ENCODE measurements at regions not wholly inside any gene's neighbourhood (a gene's known extent, or its start where the extent isn't known, plus 50 kb on each side); places are given as distances from the start of the nearest gene placed in this dataset.

- TF ChIP-seq POLR2AphosphoS5 (IDR thresholded peaks at IDR 0.05; ENCODE audit: low read depth, low read length) (no peak), CTCF (IDR thresholded peaks at IDR 0.05) (no peak), IRF3 (IDR thresholded peaks at IDR 0.05; ENCODE audit: low read depth, low read length) (no peak), ELF1 (IDR thresholded peaks at IDR 0.05) (no peak), USF1 (IDR thresholded peaks at IDR 0.05; ENCODE audit: borderline replicate concordance, low read depth) (no peak), JUND (IDR thresholded peaks at IDR 0.05) (no peak), EZH2phosphoT487 (IDR thresholded peaks at IDR 0.05; ENCODE audit: borderline replicate concordance, low read depth) (no peak), MAX (IDR thresholded peaks at IDR 0.05; ENCODE audit: low read depth) (no peak)
Observed at GRCh38 chr4:134073711-134074110, 127.9 kb downstream of the PABPC4L start.
